GM21619 (cell line): ENCODE measurements at regions not wholly inside any gene's neighbourhood (a gene's known extent, or its start where the extent isn't known, plus 50 kb on each side); places are given as distances from the start of the nearest gene placed in this dataset.
A peak's percentile ranks its signal among the peaks of the same experiment; 100 is the strongest.

Experiments
- ATAC-seq: cut with Tn5 transposase; IDR thresholded peaks from one replicate; pipeline ENCODE4 v1.9.1; 2021; ENCODE audit not compliant: unreplicated experiment

GRCh38 chr1:104435255-104435654 lies 685.6 kb downstream of the AMY1C start:
- no peak for ATAC-seq

- no peak for ATAC-seq
Measured at GRCh38 chr1:104440011-104440410, 690.3 kb downstream of the AMY1C start.

- no peak for ATAC-seq
Measured at GRCh38 chr1:104456724-104457123, 707.0 kb downstream of the AMY1C start.

- ATAC-seq: no peak
Measured at GRCh38 chr1:104459886-104460285, 710.2 kb downstream of the AMY1C start.

- no peak for ATAC-seq
Measured at GRCh38 chr1:104460880-104461279, 711.2 kb downstream of the AMY1C start.

- ATAC-seq: no peak
Measured at GRCh38 chr1:104463126-104463697, 713.5 kb downstream of the AMY1C start.

GRCh38 chr1:104466068-104466467 lies 716.4 kb downstream of the AMY1C start:
- no peak for ATAC-seq

- ATAC-seq: peak; percentile 57
Measured at GRCh38 chr1:104467590-104467989, 717.9 kb downstream of the AMY1C start.

GRCh38 chr1:104468282-104468681 lies 718.6 kb downstream of the AMY1C start:
- ATAC-seq: peak; percentile 30

- ATAC-seq: no peak
Measured at GRCh38 chr1:104476126-104476525, 726.4 kb downstream of the AMY1C start.

- ATAC-seq: no peak
Measured at GRCh38 chr1:104488296-104489015, 738.8 kb downstream of the AMY1C start.

- no peak for ATAC-seq
Measured at GRCh38 chr1:104526158-104526795, 776.6 kb downstream of the AMY1C start.

GRCh38 chr1:104531990-104532389 lies 782.3 kb downstream of the AMY1C start:
- ATAC-seq: no peak

- no peak for ATAC-seq
Measured at GRCh38 chr1:104574620-104575019, 824.9 kb downstream of the AMY1C start.

GRCh38 chr1:104592926-104593325 lies 843.2 kb downstream of the AMY1C start:
- ATAC-seq: peak; percentile 50

GRCh38 chr1:104593413-104594187 lies 843.9 kb downstream of the AMY1C start:
- ATAC-seq: peak; percentile 43

GRCh38 chr1:104617474-104617873 lies 867.8 kb downstream of the AMY1C start:
- ATAC-seq: no peak

- no peak for ATAC-seq
Measured at GRCh38 chr1:104621221-104621620, 871.5 kb downstream of the AMY1C start.

GRCh38 chr1:104624538-104624937 lies 874.8 kb downstream of the AMY1C start:
- ATAC-seq: no peak

GRCh38 chr1:104629589-104629988 lies 879.9 kb downstream of the AMY1C start:
- ATAC-seq: no peak

GRCh38 chr1:104630567-104631149 lies 881.0 kb downstream of the AMY1C start:
- ATAC-seq: no peak
